Mucosa of descending colon (tissue), 3 donors: ENCODE measurements at regions not wholly inside any gene's neighbourhood (a gene's known extent, or its start where the extent isn't known, plus 50 kb on each side); places are given as distances from the start of the nearest gene placed in this dataset.
"Not testable (repeated sequence)": the region's sequence is repeated elsewhere in the genome, so short reads cannot be mapped to it uniquely, and the experiment has no call there.

Experiments used
- ATAC-seq: fragments of 200-7000 bp; cut with Tn5 transposase; one replicate; pipeline ENCODE4 v1.9.1; 2020; ENCODE audit warnings: mild to moderate bottlenecking, moderate library complexity
- DNase-seq, 3 donors: peaks; one replicate each; pipeline ENCODE4 v3.0.0-alpha.2; 2020
- H3K36me3 ChIP-seq: fragments of 200-600 bp; one replicate; pipeline ENCODE4 v1.8.0; 2021; ENCODE audit warnings: low read depth, mild to moderate bottlenecking
- H3K4me1 ChIP-seq: fragments of 200-600 bp; one replicate; pipeline ENCODE4 v1.8.0; 2021; ENCODE audit warnings: low read depth, mild to moderate bottlenecking
- H3K4me3 ChIP-seq: fragments of 200-600 bp; one replicate; pipeline ENCODE4 v1.8.0; 2021; ENCODE audit warnings: mild to moderate bottlenecking
- H3K9me3 ChIP-seq: fragments of 200-600 bp; one replicate; pipeline ENCODE4 v1.8.0; 2021; ENCODE audit warnings: mild to moderate bottlenecking
- intact Hi-C, 2 donors: fragments of 100-400 bp; cut with DNase I in 1 of 2; cut with micrococcal nuclease in 1 of 2; formaldehyde crosslinking; loops; one replicate each; pipeline versions ENCODE4 v1.11.0 to v1.11.1; 2022; cut with DNase I, micrococcal nuclease
- TF ChIP-seq, protein P1 (sequence below): fragments of 200-600 bp; IDR thresholded peaks from one replicate; pipeline ENCODE4 v1.8.0; 2022; ENCODE audit warnings: antibody characterized with exemption, mild to moderate bottlenecking
- donor health status: DM: no; HTN: no; CAD: no; lungs with moderate emphysema.
- donor health status: DM: no; HTN: no; CAD: no.
- donor health status: DM: no; HTN: yes; CAD: no.

DNA sequence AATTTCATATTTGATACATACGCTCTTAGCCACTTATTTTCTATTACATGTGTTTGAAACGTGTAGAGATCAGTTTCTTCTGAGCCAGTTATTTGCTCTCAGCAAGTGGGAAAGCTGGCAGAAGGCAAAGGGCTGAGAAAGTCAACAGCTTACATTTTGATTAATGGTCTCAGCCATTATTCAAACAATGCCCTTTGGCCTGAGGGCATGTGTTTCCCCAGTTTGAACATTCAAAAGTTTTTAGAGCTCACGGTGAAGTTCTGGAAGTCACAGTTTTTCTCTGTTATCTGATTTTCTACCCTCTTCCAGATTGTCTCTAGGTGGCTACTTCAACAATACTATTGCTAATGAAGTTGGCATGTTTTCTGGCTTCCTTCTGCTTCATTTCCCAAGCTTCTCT is 591.8 kb upstream of the CPEB2 start:
- ATAC-seq (no peak), DNase-seq (no peak)
- Histone ChIP-seq H3K36me3 (no peaks in the 10 kb centered on the region), H3K4me3 (no peak overlapping the region), H3K9me3 (no peaks in the 10 kb centered on the region), H3K4me1 (no peaks in the 10 kb centered on the region)
- TF ChIP-seq, protein P1, sequence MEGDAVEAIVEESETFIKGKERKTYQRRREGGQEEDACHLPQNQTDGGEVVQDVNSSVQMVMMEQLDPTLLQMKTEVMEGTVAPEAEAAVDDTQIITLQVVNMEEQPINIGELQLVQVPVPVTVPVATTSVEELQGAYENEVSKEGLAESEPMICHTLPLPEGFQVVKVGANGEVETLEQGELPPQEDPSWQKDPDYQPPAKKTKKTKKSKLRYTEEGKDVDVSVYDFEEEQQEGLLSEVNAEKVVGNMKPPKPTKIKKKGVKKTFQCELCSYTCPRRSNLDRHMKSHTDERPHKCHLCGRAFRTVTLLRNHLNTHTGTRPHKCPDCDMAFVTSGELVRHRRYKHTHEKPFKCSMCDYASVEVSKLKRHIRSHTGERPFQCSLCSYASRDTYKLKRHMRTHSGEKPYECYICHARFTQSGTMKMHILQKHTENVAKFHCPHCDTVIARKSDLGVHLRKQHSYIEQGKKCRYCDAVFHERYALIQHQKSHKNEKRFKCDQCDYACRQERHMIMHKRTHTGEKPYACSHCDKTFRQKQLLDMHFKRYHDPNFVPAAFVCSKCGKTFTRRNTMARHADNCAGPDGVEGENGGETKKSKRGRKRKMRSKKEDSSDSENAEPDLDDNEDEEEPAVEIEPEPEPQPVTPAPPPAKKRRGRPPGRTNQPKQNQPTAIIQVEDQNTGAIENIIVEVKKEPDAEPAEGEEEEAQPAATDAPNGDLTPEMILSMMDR: no peak
- intact Hi-C loops: no loop called here

GRCh38 chr4:14415146-14415545 is 587.1 kb upstream of the CPEB2 start:
- no peak for DNase-seq
- no peaks in the 10 kb centered on the region for H3K4me1 ChIP-seq
- H3K4me3 ChIP-seq: no peak overlapping the region
- ATAC-seq: no peak
- no peaks in the 10 kb centered on the region for H3K9me3 ChIP-seq
- intact Hi-C loops: no loop called here
- TF ChIP-seq, protein P1: no peak
- H3K36me3 ChIP-seq: no peaks in the 10 kb centered on the region

DNA sequence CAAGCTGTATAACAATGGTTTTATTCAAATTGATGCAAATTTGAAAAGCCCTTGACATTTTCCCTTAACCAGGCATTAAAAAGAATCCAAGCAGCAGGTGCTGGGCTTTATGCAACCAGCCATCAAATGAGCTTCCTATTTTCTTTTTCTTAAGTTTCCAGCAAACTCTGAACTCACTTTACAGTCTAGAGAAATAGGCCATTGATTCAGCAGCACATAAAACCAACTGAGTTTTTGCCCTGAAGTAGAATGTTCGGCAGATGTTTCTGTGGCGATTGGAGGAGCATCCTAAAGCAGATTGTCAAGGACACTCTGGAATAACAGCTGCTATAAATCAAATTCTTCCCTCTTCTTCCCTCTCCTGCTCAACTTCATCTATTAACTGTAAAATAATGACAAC is 582.8 kb upstream of the CPEB2 start:
- intact Hi-C loops: no loop called here

GRCh38 chr4:14426297-14426696 is 576.0 kb upstream of the CPEB2 start:
- H3K4me3 ChIP-seq, intact Hi-C loops, H3K4me1 ChIP-seq, ATAC-seq, H3K36me3 ChIP-seq, H3K9me3 ChIP-seq, DNase-seq: not testable (repeated sequence)

More for the DNA sequence above, 582.8 kb upstream of the CPEB2 start:
- H3K9me3 ChIP-seq: no peaks in the 10 kb centered on the region
- TF ChIP-seq, protein P1: no peak
- no peaks in the 10 kb centered on the region for H3K4me1 ChIP-seq
- no peak overlapping the region for H3K4me3 ChIP-seq
- DNase-seq: no peak
- no peaks in the 10 kb centered on the region for H3K36me3 ChIP-seq
- ATAC-seq: no peak

GRCh38 chr4:14428125-14428524 is 574.2 kb upstream of the CPEB2 start:
- TF ChIP-seq, protein P1: no peak
- H3K4me3 ChIP-seq: no peak overlapping the region
- DNase-seq (no peak), ATAC-seq (no peak)
- H3K36me3 ChIP-seq: no peaks in the 10 kb centered on the region
- no peaks in the 10 kb centered on the region for H3K4me1 ChIP-seq
- intact Hi-C loops: no loop called here
- H3K9me3 ChIP-seq: peaks cover 4% of the 10 kb centered on the region

- ATAC-seq: no peak
These were observed 570.8 kb upstream of the CPEB2 start for GRCh38 chr4:14431155-14432134.

More at GRCh38 chr4:14431155-14432134, 570.8 kb upstream of the CPEB2 start:
- Histone ChIP-seq H3K4me3 (no peak overlapping the region), H3K9me3 (no peaks in the 10 kb centered on the region), H3K36me3 (no peaks in the 10 kb centered on the region), H3K4me1 (no peaks in the 10 kb centered on the region)
- TF ChIP-seq, protein P1: no peak
- intact Hi-C loops: no loop called here
- no peak for DNase-seq
